Fibroblast of the aortic adventitia (primary cell): ENCODE measurements at regions not wholly inside any gene's neighbourhood (a gene's known extent, or its start where the extent isn't known, plus 50 kb on each side); places are given as distances from the start of the nearest gene placed in this dataset.

Experiments
- DNase-seq: peaks from one replicate; pipeline ENCODE4 v3.0.0-alpha.2; 2010; ENCODE audit warnings: low read depth
- H3K4me3 ChIP-seq: 2 replicates; pipeline ENCODE4 v1.5.1; 2011; ENCODE audit warnings: low read depth, mild to moderate bottlenecking, control low read depth, low read length, moderate library complexity
- CTCF ChIP-seq: IDR thresholded peaks from 2 replicates; pipeline ENCODE4 v1.5.1; 2011; ENCODE audit warnings: mild to moderate bottlenecking, low read length, control low read depth, inconsistent platforms; ENCODE audit not compliant: insufficient read depth

GRCh38 chr13:78786459-78786858 lies 127.5 kb upstream of the OBI1 start:
- no peak overlapping the region for H3K4me3 ChIP-seq
- DNase-seq: no peak
- TF ChIP-seq CTCF: no peak

GRCh38 chr13:78785764-78786163 lies 126.8 kb upstream of the OBI1 start:
- no peak overlapping the region for H3K4me3 ChIP-seq
- TF ChIP-seq CTCF: no peak
- no peak for DNase-seq

- TF ChIP-seq CTCF: no peak
- no peak overlapping the region for H3K4me3 ChIP-seq
- DNase-seq: no peak
Measured at GRCh38 chr13:78784014-78784750, 125.2 kb upstream of the OBI1 start.

GRCh38 chr13:78780708-78781107 lies 121.8 kb upstream of the OBI1 start:
- DNase-seq: no peak
- H3K4me3 ChIP-seq: no peak overlapping the region
- TF ChIP-seq CTCF: no peak

- TF ChIP-seq CTCF: no peak
- no peak overlapping the region for H3K4me3 ChIP-seq
- no peak for DNase-seq
Measured at GRCh38 chr13:78779608-78780007, 120.7 kb upstream of the OBI1 start.

GRCh38 chr13:78777976-78778375 lies 119.0 kb upstream of the OBI1 start:
- TF ChIP-seq CTCF: no peak
- H3K4me3 ChIP-seq: no peak overlapping the region
- DNase-seq: no peak

GRCh38 chr13:78777396-78777795 lies 118.4 kb upstream of the OBI1 start:
- DNase-seq: no peak
- H3K4me3 ChIP-seq: no peak overlapping the region
- no peak for TF ChIP-seq CTCF
